H9 (cell line): ENCODE measurements at regions not wholly inside any gene's neighbourhood (a gene's known extent, or its start where the extent isn't known, plus 50 kb on each side); places are given as distances from the start of the nearest gene placed in this dataset.

Source experiments
- DNase-seq: peaks from one replicate; pipeline ENCODE4 v3.0.0-alpha.2; 2017
- H2AFZ ChIP-seq: one replicate; pipeline ENCODE4 v1.6.1; 2013; ENCODE audit warnings: mild to moderate bottlenecking, low read length, control low read depth, moderate library complexity
- H2AK5ac ChIP-seq: 2 replicates; pipeline ENCODE4 v1.6.1; 2013; ENCODE audit warnings: low read length, control low read depth, mixed read lengths; ENCODE audit not compliant: insufficient read length
- H2BK120ac ChIP-seq: one replicate; pipeline ENCODE4 v1.6.1; 2013; ENCODE audit warnings: low read depth, mild to moderate bottlenecking, low read length, control low read depth, inconsistent platforms; ENCODE audit not compliant: poor library complexity, severe bottlenecking
- H2BK12ac ChIP-seq: 2 replicates; pipeline ENCODE4 v1.6.1; 2013; ENCODE audit warnings: low read length, control low read depth, mixed read lengths, low read depth; ENCODE audit not compliant: insufficient read length
- H2BK15ac ChIP-seq: 2 replicates; pipeline ENCODE4 v1.6.1; 2013; ENCODE audit warnings: low read depth, low read length, control low read depth
- H2BK20ac ChIP-seq: one replicate; pipeline ENCODE4 v1.6.1; 2013; ENCODE audit warnings: low read depth, mild to moderate bottlenecking, low read length, control low read depth, inconsistent platforms; ENCODE audit not compliant: poor library complexity, severe bottlenecking
- H2BK5ac ChIP-seq: 2 replicates; pipeline ENCODE4 v1.6.1; 2013; ENCODE audit warnings: low read length, control low read depth, mixed read lengths; ENCODE audit not compliant: insufficient read length
- H3K14ac ChIP-seq: 2 replicates; pipeline ENCODE4 v1.6.1; 2013; ENCODE audit warnings: low read length, control low read depth; ENCODE audit not compliant: insufficient read depth
- H3K18ac ChIP-seq: 2 replicates; pipeline ENCODE4 v1.6.1; 2013; ENCODE audit warnings: low read depth, mild to moderate bottlenecking, mixed read lengths, low read length, control low read depth; ENCODE audit not compliant: insufficient read length
- H3K23ac ChIP-seq: 2 replicates; pipeline ENCODE4 v1.6.1; 2013; ENCODE audit warnings: low read length, control low read depth, mixed read lengths, low read depth; ENCODE audit not compliant: insufficient read length
- H3K23me2 ChIP-seq: 2 replicates; pipeline ENCODE4 v1.6.1; 2013; ENCODE audit warnings: low read depth, mild to moderate bottlenecking, mixed read lengths, low read length, control low read depth; ENCODE audit not compliant: insufficient read length, poor library complexity, severe bottlenecking
- H3K27ac ChIP-seq: 2 replicates; pipeline ENCODE4 v1.5.1; 2013; ENCODE audit warnings: low read length, control low read depth, mixed read lengths, low read depth; ENCODE audit not compliant: insufficient read length
- H3K27me3 ChIP-seq: 2 replicates; pipeline ENCODE4 v1.6.1; 2013; ENCODE audit warnings: low read length, control low read depth, inconsistent platforms; ENCODE audit not compliant: insufficient read depth
- H3K4ac ChIP-seq: 2 replicates; pipeline ENCODE4 v1.6.1; 2013; ENCODE audit warnings: low read depth, mild to moderate bottlenecking, control low read depth, inconsistent platforms, low read length, moderate library complexity
- H3K4me1 ChIP-seq: 2 replicates; pipeline ENCODE4 v1.6.1; 2013; ENCODE audit warnings: low read length, control low read depth, inconsistent platforms; ENCODE audit not compliant: insufficient read depth
- H3K4me2 ChIP-seq: 2 replicates; pipeline ENCODE4 v1.6.1; 2013; ENCODE audit warnings: low read length, control low read depth, mixed read lengths; ENCODE audit not compliant: insufficient read length, insufficient read depth
- H3K56ac ChIP-seq: 2 replicates; pipeline ENCODE4 v1.6.1; 2013; ENCODE audit warnings: low read depth, mild to moderate bottlenecking, mixed read lengths, low read length, control low read depth; ENCODE audit not compliant: insufficient read length
- H3K79me1 ChIP-seq: 2 replicates; pipeline ENCODE4 v1.6.1; 2013; ENCODE audit warnings: low read depth, mild to moderate bottlenecking, moderate library complexity, low read length, control low read depth, inconsistent platforms; ENCODE audit not compliant: insufficient read depth, poor library complexity, severe bottlenecking
- H3K79me2 ChIP-seq: 2 replicates; pipeline ENCODE4 v1.6.1; 2013; ENCODE audit warnings: low read length, control low read depth, inconsistent platforms; ENCODE audit not compliant: insufficient read depth
- H3K9ac ChIP-seq: 2 replicates; pipeline ENCODE4 v1.6.1; 2013; ENCODE audit warnings: low read length, control low read depth, mixed read lengths; ENCODE audit not compliant: insufficient read length; ENCODE audit errors: extremely low read depth
- H3K9me3 ChIP-seq: one replicate; pipeline ENCODE4 v1.6.1; 2013; ENCODE audit warnings: low read depth, low read length, inconsistent platforms; ENCODE audit not compliant: control insufficient read depth
- H3T11ph ChIP-seq: one replicate; pipeline ENCODE4 v1.6.1; 2013; ENCODE audit warnings: mild to moderate bottlenecking, low read length, control low read depth, inconsistent platforms
- H4K20me1 ChIP-seq: one replicate; pipeline ENCODE4 v1.6.1; 2013; ENCODE audit not compliant: control insufficient read depth, insufficient read length, insufficient read depth
- H4K5ac ChIP-seq: 2 replicates; pipeline ENCODE4 v1.6.1; 2013; ENCODE audit warnings: low read depth, mild to moderate bottlenecking, mixed read lengths, low read length, control low read depth; ENCODE audit not compliant: insufficient read length
- H4K8ac ChIP-seq: replicated peaks from 2 replicates; pipeline ENCODE4 v1.6.1; 2013; ENCODE audit warnings: low read length, control low read depth, mixed read lengths, low read depth; ENCODE audit not compliant: insufficient read length
- H4K91ac ChIP-seq: 2 replicates; pipeline ENCODE4 v1.6.1; 2013; ENCODE audit warnings: low read depth, mild to moderate bottlenecking, moderate library complexity, mixed read lengths, low read length, control low read depth; ENCODE audit not compliant: insufficient read length
- H3K27ac Mint-ChIP-seq, 3 experiments: 2 replicates in 2 of 3; 3 replicates in 1 of 3; pipeline ENCODE4 v1.8.0; 2020 to 2021; ENCODE audit warnings: mixed read lengths in 3 of 3, mild to moderate bottlenecking in 1 of 3, moderate library complexity in 1 of 3
- H3K27me3 Mint-ChIP-seq: 2 replicates; pipeline ENCODE4 v1.8.0; 2021; ENCODE audit warnings: low read depth, mild to moderate bottlenecking, moderate library complexity, mixed read lengths
- H3K36me3 Mint-ChIP-seq, 3 experiments: 2 replicates in 2 of 3; 3 replicates in 1 of 3; pipeline ENCODE4 v1.8.0; 2020 to 2021; ENCODE audit warnings: low read depth in 3 of 3, mixed read lengths in 3 of 3; ENCODE audit not compliant: insufficient read depth in 1 of 3
- H3K4me1 Mint-ChIP-seq, 2 experiments: 2 replicates each; pipeline ENCODE4 v1.8.0; 2020; ENCODE audit warnings: mixed read lengths in 2 of 2
- H3K4me3 Mint-ChIP-seq, 2 experiments: 2 replicates in 1 of 2; 3 replicates in 1 of 2; pipeline ENCODE4 v1.8.0; 2020 to 2021; ENCODE audit warnings: mild to moderate bottlenecking in 2 of 2, mixed read lengths in 2 of 2, moderate library complexity in 1 of 2
- H3K9me3 Mint-ChIP-seq, 2 experiments: 2 replicates in 1 of 2; 3 replicates in 1 of 2; pipeline ENCODE4 v1.8.0; 2020; ENCODE audit warnings: mild to moderate bottlenecking in 2 of 2, mixed read lengths in 2 of 2, moderate library complexity in 1 of 2
- WGBS: extraction: QIAGEN DNeasy Blood & Tissue Kit; methylation state at CpG from one replicate; pipeline ENCODE4 v1.1.7; 2013; ENCODE audit warnings: missing lambda C conversion rate, low lambda C conversion rate, mixed read lengths; ENCODE audit not compliant: insufficient read length; ENCODE audit errors: extremely low coverage; 5-methylcytosine and 5-hydroxymethylcytosine counted together
- TF ChIP-seq, protein P1 (sequence below): fragments of 200-600 bp; sonication (generic); conservative IDR thresholded peaks from 3 replicates; pipeline ENCODE4 v1.8.0; 2021; ENCODE audit warnings: antibody characterized with exemption, mild to moderate bottlenecking

- Histone ChIP-seq H3K56ac (no peak overlapping the region), H3K27me3 (no peaks in the 10 kb centered on the region), H2BK120ac (no peak overlapping the region), H2BK20ac (no peak overlapping the region), H2BK15ac (no peak overlapping the region), H4K5ac (no peak overlapping the region), H3K79me1 (no peaks in the 10 kb centered on the region), H2BK12ac (no peak overlapping the region), H3K23ac (no peak overlapping the region), H4K91ac (no peak overlapping the region), H2AFZ (no peak overlapping the region), H3K27ac (no peak overlapping the region), H3K4me1 (no peaks in the 10 kb centered on the region), H4K8ac (no peak overlapping the region), H2AK5ac (no peak overlapping the region), H3K14ac (no peak overlapping the region), H3K9me3 (no peaks in the 10 kb centered on the region), H4K20me1 (no peaks in the 10 kb centered on the region), H3K23me2 (no peaks in the 10 kb centered on the region), H3K4ac (no peak overlapping the region), H2BK5ac (no peak overlapping the region), H3K18ac (no peak overlapping the region), H3K79me2 (no peaks in the 10 kb centered on the region), H3K9ac (no peak overlapping the region), H3T11ph (no peak overlapping the region), H3K4me2 (no peak overlapping the region)
- no peaks in the 10 kb centered on the region for H3K27me3 Mint-ChIP-seq
- H3K4me3 Mint-ChIP-seq = no peak overlapping the region
- no CpG with 5 or more reads among the region's 3 CpGs for WGBS
- peaks cover 0 to under 1% of the 10 kb centered on the region in 2 experiments; a peak in 2 of 4 replicates for H3K4me1 Mint-ChIP-seq
- H3K27ac Mint-ChIP-seq = no peak overlapping the region
- no peak for DNase-seq
- TF ChIP-seq, protein P1, sequence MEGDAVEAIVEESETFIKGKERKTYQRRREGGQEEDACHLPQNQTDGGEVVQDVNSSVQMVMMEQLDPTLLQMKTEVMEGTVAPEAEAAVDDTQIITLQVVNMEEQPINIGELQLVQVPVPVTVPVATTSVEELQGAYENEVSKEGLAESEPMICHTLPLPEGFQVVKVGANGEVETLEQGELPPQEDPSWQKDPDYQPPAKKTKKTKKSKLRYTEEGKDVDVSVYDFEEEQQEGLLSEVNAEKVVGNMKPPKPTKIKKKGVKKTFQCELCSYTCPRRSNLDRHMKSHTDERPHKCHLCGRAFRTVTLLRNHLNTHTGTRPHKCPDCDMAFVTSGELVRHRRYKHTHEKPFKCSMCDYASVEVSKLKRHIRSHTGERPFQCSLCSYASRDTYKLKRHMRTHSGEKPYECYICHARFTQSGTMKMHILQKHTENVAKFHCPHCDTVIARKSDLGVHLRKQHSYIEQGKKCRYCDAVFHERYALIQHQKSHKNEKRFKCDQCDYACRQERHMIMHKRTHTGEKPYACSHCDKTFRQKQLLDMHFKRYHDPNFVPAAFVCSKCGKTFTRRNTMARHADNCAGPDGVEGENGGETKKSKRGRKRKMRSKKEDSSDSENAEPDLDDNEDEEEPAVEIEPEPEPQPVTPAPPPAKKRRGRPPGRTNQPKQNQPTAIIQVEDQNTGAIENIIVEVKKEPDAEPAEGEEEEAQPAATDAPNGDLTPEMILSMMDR = no peak
- no peaks in the 10 kb centered on the region for H3K9me3 Mint-ChIP-seq
- no peaks in the 10 kb centered on the region for H3K36me3 Mint-ChIP-seq
Measured at GRCh38 chr5:89313804-89314588, 431.0 kb upstream of the MEF2C start.
